OCI-LY3 (cell line): ENCODE measurements at regions not wholly inside any gene's neighbourhood (a gene's known extent, or its start where the extent isn't known, plus 50 kb on each side); places are given as distances from the start of the nearest gene placed in this dataset.
"Not testable (repeated sequence)": the region's sequence is repeated elsewhere in the genome, so short reads cannot be mapped to it uniquely, and the experiment has no call there.

Source experiments
- CTCF ChIP-seq: fragments of 200-600, 300-600 bp; sonication (generic); IDR thresholded peaks from 2 replicates; pipeline ENCODE4 v1.5.1; 2014; ENCODE audit warnings: antibody characterized with exemption, low read length, low read depth
- EZH2phosphoT487 ChIP-seq: fragments of 200-600 bp; shearing (Covaris generic); IDR thresholded peaks from 2 replicates; pipeline ENCODE4 v1.6.1; 2018; ENCODE audit warnings: antibody characterized with exemption, mixed run types, low read depth

DNA sequence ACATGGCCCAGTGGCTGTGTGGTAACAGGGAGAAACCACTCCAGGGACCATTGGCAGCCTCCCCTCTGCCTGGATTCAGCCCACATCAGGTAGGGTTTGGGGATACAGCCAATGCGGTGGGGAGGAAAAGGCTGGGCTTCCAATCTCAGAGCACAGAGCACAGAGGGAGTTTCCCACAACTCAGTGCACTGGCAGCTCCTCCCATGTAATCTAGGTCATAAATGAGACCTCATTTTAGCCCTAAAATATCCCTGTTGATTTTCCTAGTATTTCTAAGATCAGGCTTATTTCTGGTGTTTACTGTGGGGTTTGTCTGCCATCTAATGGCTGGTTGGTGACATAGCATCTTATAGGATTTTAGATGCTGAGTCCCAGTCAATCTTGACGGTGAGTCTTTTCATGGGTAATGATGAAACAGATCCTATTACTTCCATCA lies 462.8 kb downstream of the RPIA start:
- TF ChIP-seq CTCF, EZH2phosphoT487: not testable (repeated sequence)
